ENCODE measurements at regions not wholly inside any gene's neighbourhood (a gene's known extent, or its start where the extent isn't known, plus 50 kb on each side); places are given as distances from the start of the nearest gene placed in this dataset.
"Not testable (repeated sequence)": the region's sequence is repeated elsewhere in the genome, so short reads cannot be mapped to it uniquely, and the experiment has no call there.

- H3K27ac Mint-ChIP-seq = no peak overlapping the region
- no peaks in the 10 kb centered on the region for H3K36me3 Mint-ChIP-seq
- H3K4me3 Mint-ChIP-seq = no peak overlapping the region
- H3K9me3 Mint-ChIP-seq = no peaks in the 10 kb centered on the region
- ATAC-seq (no peak), DNase-seq (ENCODE audit: low spot score in 2 of 2) (no peak)
- H3K4me1 Mint-ChIP-seq = no peaks in the 10 kb centered on the region
These were observed 51.0 kb upstream of the LIFR start for GRCh38 chr5:38607396-38607795.

- DNase-seq (ENCODE audit: low spot score in 2 of 2) (no peak), ATAC-seq (no peak)
- Mint-ChIP-seq H3K4me1 (no peaks in the 10 kb centered on the region), H3K4me3 (no peak overlapping the region), H3K9me3 (no peaks in the 10 kb centered on the region), H3K27ac (no peak overlapping the region), H3K36me3 (no peaks in the 10 kb centered on the region)
These were observed 51.6 kb upstream of the LIFR start for GRCh38 chr5:38607930-38608564.

- ATAC-seq (no peak), DNase-seq (ENCODE audit: low spot score in 2 of 2) (no peak)
- no peaks in the 10 kb centered on the region for H3K9me3 Mint-ChIP-seq
- H3K36me3 Mint-ChIP-seq = no peaks in the 10 kb centered on the region
- H3K27ac Mint-ChIP-seq = no peak overlapping the region
- no peaks in the 10 kb centered on the region for H3K4me1 Mint-ChIP-seq
- no peak overlapping the region for H3K4me3 Mint-ChIP-seq
These were observed 52.4 kb upstream of the LIFR start for GRCh38 chr5:38608874-38609273.

GRCh38 chr5:38612851-38613250 lies 56.4 kb upstream of the LIFR start:
- ATAC-seq (no peak), DNase-seq (ENCODE audit: low spot score in 2 of 2) (no peak)
- Mint-ChIP-seq H3K36me3 (no peaks in the 10 kb centered on the region), H3K27ac (no peak overlapping the region), H3K4me1 (no peaks in the 10 kb centered on the region), H3K9me3 (peaks cover under 1% of the 10 kb centered on the region), H3K4me3 (no peak overlapping the region)

- H3K4me3 Mint-ChIP-seq = no peak overlapping the region
- no peak for DNase-seq (ENCODE audit: low spot score in 2 of 2)
- H3K27ac Mint-ChIP-seq = no peak overlapping the region
These were observed 57.0 kb upstream of the LIFR start for GRCh38 chr5:38613490-38613889.

GRCh38 chr5:38613992-38614836 lies 57.8 kb upstream of the LIFR start:
- H3K36me3 Mint-ChIP-seq = no peaks in the 10 kb centered on the region
- ATAC-seq = no peak
- H3K4me3 Mint-ChIP-seq = no peak overlapping the region
- H3K9me3 Mint-ChIP-seq = peaks cover 12% of the 10 kb centered on the region
- no peaks in the 10 kb centered on the region for H3K4me1 Mint-ChIP-seq
- no peak overlapping the region for H3K27ac Mint-ChIP-seq
- no peak for DNase-seq (ENCODE audit: low spot score in 2 of 2)

More at GRCh38 chr5:38613490-38613889, 57.0 kb upstream of the LIFR start:
- no peak for ATAC-seq
- no peaks in the 10 kb centered on the region for H3K4me1 Mint-ChIP-seq
- peaks cover 7% of the 10 kb centered on the region for H3K9me3 Mint-ChIP-seq
- no peaks in the 10 kb centered on the region for H3K36me3 Mint-ChIP-seq

GRCh38 chr5:38615042-38615441 lies 58.6 kb upstream of the LIFR start:
- Mint-ChIP-seq H3K36me3 (no peaks in the 10 kb centered on the region), H3K27ac (no peak overlapping the region), H3K4me1 (no peaks in the 10 kb centered on the region), H3K9me3 (peaks cover 12% of the 10 kb centered on the region), H3K4me3 (no peak overlapping the region)
- DNase-seq (ENCODE audit: low spot score in 2 of 2) = no peak
- no peak for ATAC-seq

- Mint-ChIP-seq H3K9me3 (peaks cover 17% of the 10 kb centered on the region), H3K36me3 (no peaks in the 10 kb centered on the region), H3K4me3 (no peak overlapping the region), H3K4me1 (no peaks in the 10 kb centered on the region), H3K27ac (no peak overlapping the region)
- DNase-seq (ENCODE audit: low spot score in 2 of 2) = no peak
- no peak for ATAC-seq
These were observed 59.6 kb upstream of the LIFR start for GRCh38 chr5:38615981-38616451.

GRCh38 chr5:38618154-38618553 lies 61.7 kb upstream of the LIFR start:
- DNase-seq (ENCODE audit: low spot score in 2 of 2) (no peak), ATAC-seq (no peak)
- peaks cover 21% of the 10 kb centered on the region for H3K9me3 Mint-ChIP-seq
- no peak overlapping the region for H3K27ac Mint-ChIP-seq
- H3K4me3 Mint-ChIP-seq = no peak overlapping the region
- no peaks in the 10 kb centered on the region for H3K36me3 Mint-ChIP-seq
- no peaks in the 10 kb centered on the region for H3K4me1 Mint-ChIP-seq

- no peak overlapping the region for H3K4me3 Mint-ChIP-seq
- ATAC-seq = no peak
- no peak for DNase-seq (ENCODE audit: low spot score in 2 of 2)
- H3K4me1 Mint-ChIP-seq = no peaks in the 10 kb centered on the region
- H3K36me3 Mint-ChIP-seq = no peaks in the 10 kb centered on the region
- peaks cover 21% of the 10 kb centered on the region for H3K9me3 Mint-ChIP-seq
- H3K27ac Mint-ChIP-seq = no peak overlapping the region
These were observed 64.9 kb upstream of the LIFR start for GRCh38 chr5:38621331-38621730.

- H3K4me3 Mint-ChIP-seq = no peak overlapping the region
- no peaks in the 10 kb centered on the region for H3K36me3 Mint-ChIP-seq
- no peak overlapping the region for H3K27ac Mint-ChIP-seq
- peaks cover 21% of the 10 kb centered on the region for H3K9me3 Mint-ChIP-seq
- no peaks in the 10 kb centered on the region for H3K4me1 Mint-ChIP-seq
- no peak for DNase-seq (ENCODE audit: low spot score in 2 of 2)
- ATAC-seq = no peak
These were observed 65.5 kb upstream of the LIFR start for GRCh38 chr5:38621840-38622437.

- DNase-seq (ENCODE audit: low spot score in 2 of 2) (no peak), ATAC-seq (no peak)
- no peak overlapping the region for H3K27ac Mint-ChIP-seq
- H3K36me3 Mint-ChIP-seq = no peaks in the 10 kb centered on the region
- H3K4me3 Mint-ChIP-seq = no peak overlapping the region
- H3K9me3 Mint-ChIP-seq = peaks cover 21% of the 10 kb centered on the region
- no peaks in the 10 kb centered on the region for H3K4me1 Mint-ChIP-seq
These were observed 66.3 kb upstream of the LIFR start for GRCh38 chr5:38622723-38623129.

GRCh38 chr5:38624541-38624940 lies 68.1 kb upstream of the LIFR start:
- H3K4me1 Mint-ChIP-seq; H3K27ac Mint-ChIP-seq; H3K4me3 Mint-ChIP-seq; H3K36me3 Mint-ChIP-seq; DNase-seq (ENCODE audit: low spot score in 2 of 2); H3K9me3 Mint-ChIP-seq; ATAC-seq: not testable (repeated sequence)

- ATAC-seq; H3K4me1 Mint-ChIP-seq; H3K36me3 Mint-ChIP-seq; DNase-seq (ENCODE audit: low spot score in 2 of 2); H3K9me3 Mint-ChIP-seq; H3K4me3 Mint-ChIP-seq; H3K27ac Mint-ChIP-seq: not testable (repeated sequence)
These were observed 74.9 kb upstream of the LIFR start for GRCh38 chr5:38631376-38631775.

- Mint-ChIP-seq H3K4me3 (no peak overlapping the region), H3K4me1 (no peaks in the 10 kb centered on the region), H3K27ac (no peak overlapping the region), H3K9me3 (peaks cover 5% of the 10 kb centered on the region), H3K36me3 (no peaks in the 10 kb centered on the region)
- no peak for DNase-seq (ENCODE audit: low spot score in 2 of 2)
- ATAC-seq = no peak
These were observed 78.3 kb upstream of the LIFR start for GRCh38 chr5:38634568-38635369.
